NCI-H82 (cell line): ENCODE measurements at regions not wholly inside any gene's neighbourhood (a gene's known extent, or its start where the extent isn't known, plus 50 kb on each side); places are given as distances from the start of the nearest gene placed in this dataset.
A peak's percentile ranks its signal among the peaks of the same experiment; 100 is the strongest.

Source experiments
- DNase-seq: peaks from one replicate; lab custom pipeline; 2025; lab: John Stamatoyannopoulos, UW

DNA sequence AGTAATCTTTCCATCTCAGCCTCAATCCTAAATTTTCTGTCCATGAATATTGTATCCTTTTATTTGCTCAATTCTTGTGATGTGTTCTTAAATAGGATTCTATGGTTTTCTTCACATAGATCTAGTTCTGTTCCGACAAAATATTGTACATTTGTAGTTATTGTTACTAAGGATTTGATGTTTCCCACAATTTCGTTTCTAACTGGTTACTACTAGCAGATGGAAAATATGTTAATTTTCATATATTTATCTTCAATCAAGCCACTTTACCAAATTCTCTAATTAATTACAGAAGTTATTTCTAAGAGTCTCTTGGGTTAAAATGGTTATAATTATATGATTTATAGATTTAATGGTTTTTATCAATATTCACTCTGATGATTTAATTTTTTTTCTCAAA lies 60.3 kb downstream of the SEC61B start:
- DNase-seq: no peak

DNA sequence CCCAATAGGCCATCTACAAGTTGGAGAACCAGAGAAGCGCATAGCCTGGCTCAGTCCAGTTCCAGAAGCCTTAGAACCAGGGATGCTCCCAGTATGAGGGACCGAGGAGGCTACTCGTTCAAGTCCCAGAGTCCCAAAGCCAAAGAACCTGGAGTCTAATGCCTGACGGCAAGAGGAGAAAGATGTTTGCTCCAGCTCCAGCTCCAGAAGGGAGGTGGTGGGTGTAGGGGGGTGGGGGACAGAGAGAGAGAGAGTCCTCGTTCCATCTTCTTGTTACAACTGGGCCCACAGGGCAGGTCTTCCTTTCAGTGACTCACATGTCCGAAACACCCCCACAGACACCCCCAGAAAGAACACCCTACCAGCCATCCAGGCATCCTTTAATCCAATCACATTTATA lies 63.9 kb downstream of the SEC61B start:
- DNase-seq: no peak

DNA sequence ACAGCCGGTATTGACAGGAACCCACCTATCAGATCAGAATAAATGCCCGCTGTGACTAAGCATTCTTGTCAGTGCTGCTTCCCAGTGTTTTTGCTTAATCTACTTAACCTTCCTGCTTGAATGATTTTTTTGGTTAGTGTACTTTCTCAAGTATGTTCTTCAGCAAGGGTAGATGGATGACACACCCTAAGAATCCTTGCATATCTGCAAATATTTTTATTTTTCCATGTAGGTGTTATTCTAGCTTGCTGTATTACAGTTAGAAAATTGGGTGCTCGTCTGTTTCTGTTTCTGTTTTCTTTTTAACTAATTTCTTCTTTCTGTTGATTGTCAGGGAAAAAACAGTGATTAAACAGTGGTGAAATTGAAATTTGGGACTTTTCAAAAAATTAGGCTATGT lies 64.5 kb downstream of the SEC61B start:
- peak; percentile 58 for DNase-seq

DNA sequence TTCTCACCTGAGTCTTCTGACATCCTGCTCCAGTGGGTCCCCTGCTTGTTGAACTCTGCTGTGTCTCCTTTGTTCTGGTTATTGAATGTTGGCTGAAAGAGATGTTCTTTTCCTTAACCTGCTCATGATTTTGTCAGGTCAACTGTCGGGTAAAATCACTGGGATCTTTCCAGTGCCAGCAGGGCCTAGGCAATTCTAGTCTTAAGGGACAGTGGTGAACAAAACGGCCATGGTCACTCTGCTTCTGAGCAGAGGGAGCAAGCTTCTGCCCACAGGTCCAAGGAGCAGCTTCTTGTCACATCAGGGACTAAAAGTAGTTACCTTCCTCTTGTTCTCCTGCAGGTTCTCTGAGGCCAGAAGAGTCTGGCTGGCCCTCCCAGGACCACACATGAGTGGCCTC lies 65.6 kb downstream of the SEC61B start:
- no peak for DNase-seq

DNA sequence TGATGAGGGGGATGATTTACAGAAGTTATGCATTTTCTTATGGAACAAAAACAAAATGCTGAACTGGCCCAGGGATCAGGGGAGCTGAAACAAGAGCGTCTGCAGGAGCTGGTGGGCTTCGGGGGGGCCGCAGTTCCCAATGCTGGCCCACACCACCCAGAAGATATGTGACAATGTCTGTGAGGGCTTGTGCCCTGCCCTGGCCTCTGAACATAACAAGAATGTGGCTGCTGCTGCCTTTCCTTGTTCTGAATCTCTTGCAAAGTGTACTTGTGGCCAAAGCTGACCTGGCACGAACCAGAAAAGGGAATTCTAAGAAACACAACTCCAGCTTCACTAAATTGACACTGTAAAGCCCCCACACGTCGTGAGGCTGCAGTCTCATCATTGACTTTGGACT lies 66.7 kb downstream of the SEC61B start:
- no peak for DNase-seq

DNA sequence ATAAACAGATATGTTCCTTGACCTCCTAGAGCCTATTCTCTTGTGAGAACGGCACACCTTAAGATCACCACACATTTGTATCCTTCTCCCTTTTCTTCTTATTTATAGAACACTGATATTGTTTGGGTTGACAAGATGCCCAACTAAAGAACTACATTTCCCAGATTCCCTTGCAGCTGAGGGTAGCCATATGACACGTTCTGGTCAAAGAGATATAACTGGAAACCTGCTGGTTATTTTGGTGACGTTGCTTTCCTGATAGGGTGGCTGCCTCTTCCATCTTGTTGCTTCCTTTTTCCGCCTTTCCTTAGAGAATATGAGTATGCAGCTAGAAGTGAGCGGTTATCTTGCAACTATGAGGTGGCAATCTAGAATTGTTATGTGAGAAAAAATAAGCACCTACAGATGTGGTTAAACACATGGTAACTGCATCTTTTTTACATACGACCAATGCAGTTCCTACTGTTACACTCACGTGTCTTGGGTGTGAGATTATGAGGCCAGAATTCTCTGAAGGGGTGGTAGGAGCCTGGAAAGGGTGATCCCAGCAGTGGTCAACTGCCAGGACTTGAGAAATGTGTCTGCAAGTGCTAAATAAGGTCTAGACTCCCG lies 72.9 kb downstream of the SEC61B start:
- peak; percentile 61 for DNase-seq

DNA sequence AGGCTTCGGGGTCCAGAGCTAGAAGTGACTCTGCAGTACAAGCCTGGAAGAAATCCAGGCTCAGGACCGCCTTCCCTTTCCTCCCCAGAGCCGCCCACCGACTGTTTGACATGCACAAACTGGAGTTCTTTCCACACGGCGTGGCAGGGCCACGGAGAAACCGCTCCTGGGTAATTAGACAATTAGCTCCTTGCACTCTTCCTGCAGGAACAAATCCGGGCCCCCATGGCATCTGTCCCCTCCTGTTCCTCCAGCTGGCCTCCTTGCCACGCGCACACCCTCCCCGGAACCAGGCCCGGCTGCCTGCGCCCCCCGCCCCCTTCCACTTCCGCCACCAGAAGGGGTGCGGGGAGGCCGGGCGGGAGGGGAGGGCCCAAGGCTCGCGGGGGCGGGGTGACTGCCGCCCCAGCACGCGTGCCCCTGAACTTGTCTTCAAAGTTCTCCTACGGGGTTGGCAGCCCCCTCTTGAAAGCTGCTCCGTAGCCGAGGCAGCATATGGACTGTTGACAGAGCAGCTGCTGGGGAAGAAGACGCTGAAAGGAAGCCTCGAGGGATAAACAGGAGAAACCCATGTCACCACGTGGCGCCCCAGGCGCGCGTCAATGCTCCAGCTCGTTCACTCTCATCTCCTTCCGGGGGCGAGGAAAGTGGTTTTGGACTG lies 74.3 kb downstream of the SEC61B start:
- DNase-seq: peak; percentile 97

DNA sequence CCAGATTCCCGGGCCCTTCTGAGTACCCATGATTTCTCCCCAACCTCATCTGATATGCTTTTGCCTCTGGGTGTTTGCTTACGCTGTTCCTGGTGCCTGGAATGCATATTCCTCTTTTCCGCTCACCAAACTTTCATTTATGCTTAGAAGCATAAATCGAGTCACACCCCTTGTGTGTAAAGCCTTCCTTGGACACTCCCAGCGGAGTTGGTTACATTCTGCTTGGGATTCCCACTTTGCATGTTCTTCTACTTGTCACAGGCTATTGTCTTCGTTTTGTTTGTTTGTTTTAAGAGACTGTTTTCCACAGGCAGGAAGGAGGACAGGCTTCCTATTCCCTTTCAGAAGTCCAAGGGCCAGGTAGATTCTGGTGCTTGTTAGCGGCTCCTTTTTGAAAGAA lies 76.5 kb downstream of the SEC61B start:
- DNase-seq: no peak

DNA sequence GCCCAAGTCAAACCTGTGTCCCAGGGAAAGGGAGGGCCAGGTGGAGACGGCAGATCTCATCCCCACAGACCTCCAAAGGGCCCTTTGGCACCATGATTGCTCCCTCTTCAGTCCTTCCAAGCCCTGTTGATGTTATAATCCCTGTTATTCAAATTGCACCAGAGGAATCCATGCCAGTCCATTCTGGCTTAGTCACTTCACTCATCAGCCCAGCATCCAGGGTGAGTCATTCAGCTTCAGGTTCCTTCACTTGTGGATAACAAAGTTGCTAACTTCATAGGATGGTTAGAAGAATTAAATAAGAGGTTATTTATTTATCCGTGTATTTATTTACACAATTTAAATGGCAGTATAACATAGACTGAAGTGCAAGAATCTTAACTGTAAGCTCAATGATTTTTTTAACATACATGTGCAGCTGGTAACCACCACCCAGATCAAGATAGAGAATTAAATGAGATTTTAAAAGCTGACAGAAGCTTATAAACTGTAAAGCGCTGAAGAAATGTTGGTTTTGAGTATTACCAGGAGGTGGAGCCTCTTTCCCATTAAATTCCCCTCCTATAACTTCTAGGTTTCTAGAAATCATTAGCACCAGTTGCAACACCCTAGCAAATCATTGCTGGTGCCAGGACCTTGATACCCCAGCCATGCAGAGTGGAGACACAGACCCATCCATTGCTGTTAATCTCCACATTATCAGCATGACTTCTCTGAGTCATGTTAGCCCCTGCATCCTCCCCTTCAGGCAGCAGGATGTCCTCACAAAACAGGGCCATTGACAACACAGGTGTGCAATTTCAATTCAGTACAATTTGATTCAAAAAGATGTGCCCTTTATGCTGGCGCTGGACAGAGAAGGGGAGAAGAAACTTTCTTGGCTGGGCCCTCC lies 77.4 kb downstream of the SEC61B start:
- DNase-seq: peak; percentile 58

DNA sequence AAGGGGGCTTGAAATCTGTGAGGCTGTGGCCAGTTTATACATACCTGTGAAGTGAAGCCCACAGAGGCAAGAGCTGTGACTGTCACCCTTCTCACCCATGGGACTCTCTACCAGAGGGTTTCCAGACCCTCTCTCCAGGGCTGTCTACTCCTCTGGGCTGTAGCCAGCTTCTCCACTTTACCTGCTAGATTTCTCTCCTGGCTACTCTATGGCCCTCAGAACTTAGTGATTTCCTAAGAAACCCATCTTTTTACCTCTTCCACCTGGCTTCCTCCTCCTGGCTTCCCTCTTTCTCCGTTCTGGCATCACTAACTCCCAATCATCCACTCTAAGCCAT lies 78.0 kb downstream of the SEC61B start:
- DNase-seq: no peak

DNA sequence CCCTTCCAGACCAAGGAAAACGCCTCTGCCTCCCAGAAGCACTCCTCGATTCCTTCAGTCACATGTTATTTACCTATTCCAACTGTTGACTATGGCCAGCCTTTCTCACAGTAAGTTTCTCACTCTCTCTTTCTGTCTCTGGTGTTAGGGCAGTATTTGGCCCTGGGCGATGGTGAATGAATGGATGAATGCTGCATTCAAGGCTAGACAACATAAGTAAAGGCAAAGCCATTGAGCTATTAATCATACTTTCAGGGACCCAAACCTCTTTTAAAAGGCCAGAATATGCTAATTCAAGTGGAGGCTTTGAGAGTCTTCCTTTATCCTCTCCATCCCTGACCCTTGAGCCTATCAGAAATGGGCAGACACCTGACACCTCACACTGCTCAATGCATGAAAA lies 78.5 kb downstream of the SEC61B start:
- no peak for DNase-seq

DNA sequence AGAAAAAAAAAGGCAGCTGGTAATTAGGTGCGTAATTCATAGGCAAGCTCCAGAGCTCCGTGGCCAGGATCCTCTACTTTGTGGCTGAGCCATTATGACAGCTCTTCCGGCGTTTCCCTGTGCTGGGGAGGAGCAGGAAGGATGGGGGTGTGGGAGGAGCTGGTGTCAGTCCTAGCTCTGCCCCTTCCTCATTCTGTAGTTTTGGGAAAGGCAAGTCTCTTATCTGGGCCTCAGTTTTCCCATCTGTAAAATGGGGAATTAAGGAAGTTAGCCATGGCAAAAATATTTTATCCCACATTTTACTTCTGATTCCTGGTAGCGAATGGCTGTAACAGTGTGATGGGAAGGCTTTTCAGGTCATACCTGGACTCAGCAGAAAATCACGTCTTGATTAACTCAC lies 81.1 kb downstream of the SEC61B start:
- DNase-seq: no peak

DNA sequence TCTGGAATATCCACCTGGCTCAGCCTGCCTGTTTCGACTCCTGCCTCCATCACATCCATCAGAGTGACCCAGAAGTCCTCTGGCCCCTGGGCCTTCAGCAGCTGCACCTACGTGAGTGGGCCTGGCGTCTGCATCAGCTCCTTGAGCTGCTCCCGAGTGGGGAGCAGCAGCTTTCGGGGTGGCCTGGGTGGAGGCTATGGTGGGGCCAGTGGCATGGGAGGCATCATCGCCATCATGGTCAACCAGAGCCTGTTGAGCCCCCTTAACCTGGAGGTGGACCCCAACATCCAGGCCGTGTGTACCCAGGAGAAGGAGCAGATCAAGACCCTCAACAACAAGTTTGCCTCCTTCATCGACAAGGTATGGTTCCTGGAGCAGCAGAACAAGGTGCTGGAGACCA lies 83.0 kb downstream of the SEC61B start:
- no peak for DNase-seq

DNA sequence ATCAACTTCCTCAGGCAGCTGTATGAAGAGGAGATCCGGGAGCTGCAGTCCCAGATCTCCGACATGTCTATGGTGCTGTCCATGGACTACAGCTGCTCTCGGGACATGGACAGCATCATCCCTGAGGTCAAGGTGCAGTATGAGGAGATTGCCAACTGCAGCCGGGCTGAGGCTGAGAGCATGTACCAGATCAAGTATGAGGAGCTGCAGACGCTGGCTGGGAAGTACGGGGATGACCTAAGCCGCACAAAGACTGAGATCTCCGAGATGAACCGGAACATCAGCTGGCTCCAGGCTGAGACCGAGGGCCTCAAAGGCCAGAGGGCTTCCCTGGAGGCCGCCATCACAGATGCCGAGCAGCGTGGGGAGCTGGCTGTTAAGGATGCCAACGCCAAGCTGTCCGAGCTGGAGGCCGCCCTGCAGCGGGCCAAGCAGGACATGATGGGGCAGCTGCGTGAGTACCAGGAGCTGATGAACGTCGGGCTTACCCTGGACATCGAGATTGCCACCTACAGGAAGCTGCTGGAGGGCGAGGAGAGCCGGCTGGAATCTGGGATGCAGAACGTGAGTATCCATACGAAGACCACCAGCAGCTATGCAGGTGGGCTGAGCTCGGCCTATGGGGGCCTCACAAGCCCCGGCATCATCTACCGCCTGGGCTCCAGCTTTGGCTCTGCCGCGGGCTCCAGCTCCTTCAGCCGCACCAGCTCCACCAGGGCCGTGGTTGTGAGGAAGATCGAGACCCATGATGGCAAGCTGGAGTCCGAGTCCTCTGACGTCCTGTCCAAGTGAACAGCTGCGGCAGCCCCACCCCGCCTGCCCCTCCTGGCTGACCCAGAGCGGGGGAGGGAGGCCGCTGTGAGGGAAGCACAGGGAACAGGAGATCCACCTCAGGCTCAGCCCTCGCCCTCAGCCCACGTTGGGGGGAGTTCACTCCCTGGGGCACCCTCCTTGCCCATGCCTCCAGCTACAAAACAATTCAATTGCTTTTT lies 84.0 kb downstream of the SEC61B start:
- no peak for DNase-seq

DNA sequence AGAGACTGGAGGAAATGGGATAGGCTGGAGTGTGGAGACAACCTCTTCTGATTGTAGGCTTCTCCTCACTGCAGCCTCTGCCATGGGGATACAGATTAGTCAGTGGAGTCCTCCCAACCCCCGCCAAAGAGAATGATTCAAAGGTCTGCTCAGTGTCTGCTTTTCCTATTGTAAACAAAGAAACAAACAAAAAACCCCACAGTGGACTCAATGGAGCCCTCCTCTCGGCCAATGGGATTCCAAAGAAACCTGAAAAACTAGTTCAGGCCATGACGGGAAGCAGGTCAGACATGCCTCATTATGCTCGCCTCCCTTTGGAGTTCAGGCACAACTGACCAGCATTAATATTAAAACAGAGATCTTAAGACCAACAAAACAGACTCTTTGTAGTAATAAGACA lies 85.8 kb downstream of the SEC61B start:
- DNase-seq: no peak

DNA sequence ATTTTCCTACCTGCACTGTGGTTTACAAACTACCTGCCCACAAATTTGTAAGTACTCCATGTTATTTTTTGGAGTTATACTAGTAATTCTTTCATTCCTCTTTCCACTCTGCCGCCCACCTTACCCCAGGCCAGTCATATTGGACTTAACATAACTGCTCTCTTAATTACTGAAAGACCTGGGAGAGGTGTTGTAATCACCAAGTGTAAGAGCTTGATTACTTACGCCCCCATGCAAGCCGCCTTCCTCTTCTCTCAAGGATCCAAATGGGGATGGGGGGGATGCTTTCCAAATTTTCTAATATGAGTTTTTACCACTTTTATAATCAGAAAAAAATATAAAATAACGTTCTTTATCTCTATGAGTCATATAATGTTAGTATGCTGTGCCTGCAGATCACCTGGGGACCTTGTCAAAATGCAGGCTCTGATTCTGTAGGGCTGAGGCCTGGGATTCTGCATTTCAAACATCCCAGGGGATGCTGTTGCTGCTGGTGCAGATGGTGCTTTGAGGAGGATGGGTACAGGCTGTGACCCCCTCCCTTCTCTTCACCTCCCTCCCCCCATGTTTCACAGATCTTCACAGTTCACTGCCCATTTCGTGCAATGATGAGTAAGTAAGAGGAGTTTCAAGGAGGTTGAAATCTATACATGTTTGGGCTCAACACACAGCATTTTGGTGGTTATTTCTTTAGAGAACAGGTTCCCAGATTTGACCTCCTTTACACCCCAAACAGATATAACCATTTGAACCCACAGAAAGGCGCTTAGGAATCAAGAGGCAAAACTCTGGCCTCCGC lies 87.3 kb downstream of the SEC61B start:
- DNase-seq: no peak

DNA sequence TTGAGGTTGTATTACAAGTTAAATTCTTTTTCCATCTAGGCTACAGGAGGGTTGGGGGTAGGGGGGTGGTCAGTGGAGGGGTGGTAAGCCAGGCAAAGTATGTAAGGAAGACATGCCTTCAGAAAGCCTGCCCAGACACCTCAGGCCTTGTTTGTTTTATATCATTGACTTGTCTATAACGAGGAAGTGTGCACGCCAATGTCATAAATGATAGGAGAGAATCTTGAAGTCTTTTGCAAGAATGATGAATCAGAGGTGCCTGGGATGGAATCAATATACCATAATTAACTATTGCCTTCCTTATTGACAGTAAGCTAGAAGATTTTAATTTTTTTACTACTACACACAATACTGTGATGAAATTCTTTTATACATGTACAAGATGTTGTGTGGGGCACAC lies 90.7 kb downstream of the SEC61B start:
- no peak for DNase-seq

DNA sequence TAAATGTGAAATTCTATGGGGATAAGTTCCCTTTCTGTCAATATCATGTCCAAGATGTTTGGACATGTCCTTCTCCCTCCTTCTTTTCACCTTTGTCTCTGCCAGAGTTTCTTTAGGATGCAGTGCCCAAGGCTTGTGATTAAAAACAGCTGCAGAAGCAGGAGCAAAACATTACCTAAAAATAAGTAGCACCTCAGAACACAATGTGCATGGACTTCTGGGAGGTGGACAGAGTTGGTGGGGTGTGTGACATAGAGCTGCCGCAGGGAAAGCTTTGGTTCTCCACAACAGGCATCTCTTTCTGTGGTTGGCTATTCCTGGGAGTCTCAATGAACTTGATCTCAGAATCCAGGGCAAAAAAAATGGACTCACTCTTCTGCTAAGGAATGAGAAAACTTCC lies 97.0 kb downstream of the SEC61B start:
- DNase-seq: no peak

DNA sequence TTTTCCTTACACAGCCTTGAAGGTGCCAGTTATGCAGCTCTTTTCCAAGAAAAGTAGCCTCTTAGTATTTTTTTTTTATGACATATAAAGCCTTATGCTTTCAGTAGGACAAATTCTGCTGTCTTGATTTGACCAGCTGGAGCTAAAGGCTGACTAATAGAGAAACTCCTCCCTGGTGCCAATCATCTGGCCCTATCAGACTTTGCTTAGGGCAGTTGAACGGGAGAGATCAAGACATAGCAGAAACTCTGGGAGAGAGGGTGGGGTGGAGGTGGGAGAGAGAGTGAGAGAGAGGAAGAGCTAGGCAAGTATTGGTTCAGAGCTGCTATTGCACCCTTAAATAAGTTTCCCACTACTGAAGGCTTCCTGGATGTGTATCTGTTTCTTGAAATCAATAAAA lies 100.2 kb downstream of the SEC61B start:
- no peak for DNase-seq

DNA sequence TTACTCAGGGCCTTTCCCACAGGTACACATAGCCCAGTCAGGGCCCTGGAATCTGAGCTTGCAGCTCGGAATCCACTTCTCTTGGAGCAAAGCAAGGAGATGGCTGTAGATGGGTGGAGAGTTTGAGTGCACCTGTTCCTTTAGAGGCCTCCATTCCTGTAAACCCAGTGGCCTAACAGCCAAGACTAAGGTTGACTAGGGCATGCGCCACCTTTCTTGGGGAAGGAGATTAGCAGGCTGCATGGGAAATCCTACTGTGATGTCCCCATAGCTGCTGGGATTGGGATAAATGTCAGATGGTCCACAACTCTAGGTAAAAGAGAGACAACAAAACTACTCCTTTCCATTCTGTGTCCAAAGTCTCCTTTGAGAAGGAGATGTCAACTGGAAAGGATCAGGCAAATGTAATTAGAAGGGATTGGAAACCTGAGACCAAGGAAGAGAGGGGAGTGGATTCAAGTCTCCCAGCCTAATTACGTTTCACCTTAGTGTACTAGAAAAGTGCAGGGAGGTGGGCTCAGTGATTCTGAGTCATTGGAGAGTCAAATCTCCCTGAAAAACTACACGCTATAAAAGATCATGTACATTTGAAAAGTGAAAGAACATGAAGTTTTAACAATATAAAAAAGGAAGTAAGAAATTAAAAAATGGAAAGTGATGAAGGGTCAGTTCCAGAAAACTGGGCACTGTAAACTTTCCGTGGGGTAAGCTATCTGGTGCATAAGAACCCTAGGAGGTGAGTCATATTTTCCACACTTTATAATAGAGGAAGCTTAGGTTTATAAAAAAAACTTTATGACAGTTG lies 104.2 kb downstream of the SEC61B start:
- DNase-seq: peak; percentile 48

DNA sequence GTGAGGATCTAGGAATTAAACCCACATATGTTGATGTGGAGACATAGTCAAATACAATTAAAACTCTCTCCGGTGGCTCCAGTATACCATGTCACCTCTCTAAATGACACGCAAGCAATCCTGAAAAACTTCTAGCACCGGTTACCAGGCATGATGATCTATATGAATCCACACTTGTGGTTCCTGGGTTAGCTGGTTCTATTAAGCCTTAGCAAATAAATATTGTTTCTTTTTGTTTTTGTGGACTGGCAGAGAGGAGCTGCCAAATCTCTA lies 104.8 kb downstream of the SEC61B start:
- DNase-seq: no peak
